Activated naive CD4-positive, alpha-beta T cell treated with anti-CD3 and anti-CD28 coated beads, Interleukin-2, amount 50 U/mL, for 24 hours (primary cell): ENCODE measurements at regions not wholly inside any gene's neighbourhood (a gene's known extent, or its start where the extent isn't known, plus 50 kb on each side); places are given as distances from the start of the nearest gene placed in this dataset.
A peak's percentile ranks its signal among the peaks of the same experiment; 100 is the strongest.

Experiments used
- H3K27ac Mint-ChIP-seq: one replicate; pipeline ENCODE4 v1.8.0; 2021; ENCODE audit warnings: mild to moderate bottlenecking, mixed read lengths
- H3K27me3 Mint-ChIP-seq: one replicate; pipeline ENCODE4 v1.8.0; 2021; ENCODE audit warnings: mixed read lengths
- H3K36me3 Mint-ChIP-seq: one replicate; pipeline ENCODE4 v1.8.0; 2021; ENCODE audit warnings: mixed read lengths
- H3K4me1 Mint-ChIP-seq: one replicate; pipeline ENCODE4 v1.8.0; 2021; ENCODE audit warnings: mixed read lengths
- H3K4me3 Mint-ChIP-seq: one replicate; pipeline ENCODE4 v1.8.0; 2021; ENCODE audit warnings: mild to moderate bottlenecking, mixed read lengths
- H3K9me3 Mint-ChIP-seq: one replicate; pipeline ENCODE4 v1.8.0; 2021; ENCODE audit warnings: mixed read lengths

- no peak overlapping the region for H3K4me3 Mint-ChIP-seq
- no peaks in the 10 kb centered on the region for H3K9me3 Mint-ChIP-seq
- H3K27ac Mint-ChIP-seq, result no peak overlapping the region
- no peaks in the 10 kb centered on the region for H3K27me3 Mint-ChIP-seq
- no peaks in the 10 kb centered on the region for H3K4me1 Mint-ChIP-seq
- H3K36me3 Mint-ChIP-seq, result no peaks in the 10 kb centered on the region
These were observed 210.0 kb upstream of the SOX4 start for GRCh38 chr6:21383450-21384085.

- H3K4me3 Mint-ChIP-seq, result no peak overlapping the region
- H3K36me3 Mint-ChIP-seq, result no peaks in the 10 kb centered on the region
- no peak overlapping the region for H3K27ac Mint-ChIP-seq
- no peaks in the 10 kb centered on the region for H3K4me1 Mint-ChIP-seq
- H3K9me3 Mint-ChIP-seq, result no peaks in the 10 kb centered on the region
- H3K27me3 Mint-ChIP-seq, result no peaks in the 10 kb centered on the region
These were observed 209.3 kb upstream of the SOX4 start for GRCh38 chr6:21384216-21384615.

- no peak overlapping the region for H3K4me3 Mint-ChIP-seq
These were observed 206.8 kb upstream of the SOX4 start for GRCh38 chr6:21386744-21387143.

GRCh38 chr6:21390532-21391213 is 202.9 kb upstream of the SOX4 start:
- no peaks in the 10 kb centered on the region for H3K27me3 Mint-ChIP-seq
- no peaks in the 10 kb centered on the region for H3K9me3 Mint-ChIP-seq
- no peak overlapping the region for H3K4me3 Mint-ChIP-seq
- no peak overlapping the region for H3K27ac Mint-ChIP-seq
- H3K36me3 Mint-ChIP-seq, result no peaks in the 10 kb centered on the region
- no peaks in the 10 kb centered on the region for H3K4me1 Mint-ChIP-seq

More at GRCh38 chr6:21386744-21387143, 206.8 kb upstream of the SOX4 start:
- H3K4me1 Mint-ChIP-seq, result no peaks in the 10 kb centered on the region
- H3K27me3 Mint-ChIP-seq, result no peaks in the 10 kb centered on the region
- H3K27ac Mint-ChIP-seq, result no peak overlapping the region
- H3K9me3 Mint-ChIP-seq, result no peaks in the 10 kb centered on the region
- H3K36me3 Mint-ChIP-seq, result no peaks in the 10 kb centered on the region

- Mint-ChIP-seq H3K9me3 (no peaks in the 10 kb centered on the region), H3K27me3 (no peaks in the 10 kb centered on the region), H3K36me3 (no peaks in the 10 kb centered on the region), H3K4me3 (no peak overlapping the region), H3K4me1 (no peaks in the 10 kb centered on the region), H3K27ac (no peak overlapping the region)
These were observed 201.4 kb upstream of the SOX4 start for GRCh38 chr6:21392177-21392576.

- Mint-ChIP-seq H3K27ac (no peak overlapping the region), H3K27me3 (no peaks in the 10 kb centered on the region), H3K36me3 (no peaks in the 10 kb centered on the region), H3K4me1 (no peaks in the 10 kb centered on the region), H3K9me3 (no peaks in the 10 kb centered on the region), H3K4me3 (no peak overlapping the region)
These were observed 199.9 kb upstream of the SOX4 start for GRCh38 chr6:21393441-21394165.

GRCh38 chr6:21395121-21395520 is 198.4 kb upstream of the SOX4 start:
- no peaks in the 10 kb centered on the region for H3K9me3 Mint-ChIP-seq
- no peak overlapping the region for H3K27ac Mint-ChIP-seq
- no peaks in the 10 kb centered on the region for H3K4me1 Mint-ChIP-seq
- H3K27me3 Mint-ChIP-seq, result no peaks in the 10 kb centered on the region
- H3K36me3 Mint-ChIP-seq, result no peaks in the 10 kb centered on the region
- H3K4me3 Mint-ChIP-seq, result no peak overlapping the region

GRCh38 chr6:21396313-21396712 is 197.2 kb upstream of the SOX4 start:
- Mint-ChIP-seq H3K27ac (no peak overlapping the region), H3K27me3 (no peaks in the 10 kb centered on the region), H3K9me3 (no peaks in the 10 kb centered on the region), H3K4me1 (no peaks in the 10 kb centered on the region), H3K36me3 (no peaks in the 10 kb centered on the region), H3K4me3 (no peak overlapping the region)

- Mint-ChIP-seq H3K36me3 (no peaks in the 10 kb centered on the region), H3K4me1 (no peaks in the 10 kb centered on the region), H3K27me3 (no peaks in the 10 kb centered on the region), H3K27ac (no peak overlapping the region), H3K4me3 (no peak overlapping the region), H3K9me3 (no peaks in the 10 kb centered on the region)
These were observed 194.7 kb upstream of the SOX4 start for GRCh38 chr6:21398741-21399325.

GRCh38 chr6:21402368-21402767 is 191.2 kb upstream of the SOX4 start:
- H3K27ac Mint-ChIP-seq, result no peak overlapping the region
- no peaks in the 10 kb centered on the region for H3K9me3 Mint-ChIP-seq
- H3K36me3 Mint-ChIP-seq, result no peaks in the 10 kb centered on the region
- H3K4me3 Mint-ChIP-seq, result no peak overlapping the region
- peaks cover 2% of the 10 kb centered on the region for H3K27me3 Mint-ChIP-seq
- H3K4me1 Mint-ChIP-seq, result no peaks in the 10 kb centered on the region

GRCh38 chr6:21404577-21404976 is 189.0 kb upstream of the SOX4 start:
- Mint-ChIP-seq H3K4me1 (no peaks in the 10 kb centered on the region), H3K4me3 (no peak overlapping the region), H3K9me3 (peaks cover 5% of the 10 kb centered on the region), H3K27me3 (peaks cover 2% of the 10 kb centered on the region), H3K27ac (no peak overlapping the region), H3K36me3 (no peaks in the 10 kb centered on the region)

- peak overlapping the region; percentile 19 for H3K27ac Mint-ChIP-seq
- H3K9me3 Mint-ChIP-seq, result peaks cover 5% of the 10 kb centered on the region
- H3K36me3 Mint-ChIP-seq, result no peaks in the 10 kb centered on the region
- no peaks in the 10 kb centered on the region for H3K4me1 Mint-ChIP-seq
- H3K4me3 Mint-ChIP-seq, result no peak overlapping the region
- peaks cover 2% of the 10 kb centered on the region for H3K27me3 Mint-ChIP-seq
These were observed 187.2 kb upstream of the SOX4 start for GRCh38 chr6:21406316-21406715.

GRCh38 chr6:21409231-21409630 is 184.3 kb upstream of the SOX4 start:
- H3K4me3 Mint-ChIP-seq, result no peak overlapping the region

GRCh38 chr6:21413428-21413827 is 180.1 kb upstream of the SOX4 start:
- peaks cover 2% of the 10 kb centered on the region for H3K27me3 Mint-ChIP-seq
- no peaks in the 10 kb centered on the region for H3K9me3 Mint-ChIP-seq
- H3K4me1 Mint-ChIP-seq, result no peaks in the 10 kb centered on the region

More at GRCh38 chr6:21409231-21409630, 184.3 kb upstream of the SOX4 start:
- Mint-ChIP-seq H3K27me3 (peaks cover 4% of the 10 kb centered on the region), H3K4me1 (no peaks in the 10 kb centered on the region), H3K36me3 (no peaks in the 10 kb centered on the region), H3K9me3 (peaks cover 5% of the 10 kb centered on the region), H3K27ac (no peak overlapping the region)

GRCh38 chr6:21414065-21414464 is 179.5 kb upstream of the SOX4 start:
- Mint-ChIP-seq H3K4me3 (no peak overlapping the region), H3K36me3 (no peaks in the 10 kb centered on the region), H3K9me3 (no peaks in the 10 kb centered on the region), H3K27ac (no peak overlapping the region), H3K4me1 (no peaks in the 10 kb centered on the region), H3K27me3 (peaks cover 2% of the 10 kb centered on the region)

More at GRCh38 chr6:21413428-21413827, 180.1 kb upstream of the SOX4 start:
- Mint-ChIP-seq H3K27ac (no peak overlapping the region), H3K36me3 (no peaks in the 10 kb centered on the region), H3K4me3 (no peak overlapping the region)
